ENCODE measurements at regions not wholly inside any gene's neighbourhood (a gene's known extent, or its start where the extent isn't known, plus 50 kb on each side); places are given as distances from the start of the nearest gene placed in this dataset.

DNA sequence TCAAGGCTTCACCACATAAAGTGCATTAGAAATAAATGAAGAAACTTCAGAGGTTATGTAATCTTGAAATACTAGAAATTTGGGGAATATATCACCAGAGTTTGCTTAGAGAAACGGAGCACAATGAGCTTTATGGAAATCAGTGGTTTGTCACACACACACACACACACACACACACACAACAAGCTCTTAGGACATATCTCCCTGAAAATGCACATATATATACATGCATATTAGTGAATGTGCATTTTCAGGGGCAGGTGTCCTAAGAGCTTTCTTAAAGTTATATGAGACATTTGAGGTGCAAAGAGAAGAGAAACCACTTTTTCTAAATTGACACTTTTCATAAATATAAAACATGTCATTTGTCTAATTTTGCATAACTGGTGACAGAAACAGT, 93.7 kb upstream of the CARD18 start:
- DNase-seq (ENCODE audit: low read depth in 2 of 2): no peak

DNA sequence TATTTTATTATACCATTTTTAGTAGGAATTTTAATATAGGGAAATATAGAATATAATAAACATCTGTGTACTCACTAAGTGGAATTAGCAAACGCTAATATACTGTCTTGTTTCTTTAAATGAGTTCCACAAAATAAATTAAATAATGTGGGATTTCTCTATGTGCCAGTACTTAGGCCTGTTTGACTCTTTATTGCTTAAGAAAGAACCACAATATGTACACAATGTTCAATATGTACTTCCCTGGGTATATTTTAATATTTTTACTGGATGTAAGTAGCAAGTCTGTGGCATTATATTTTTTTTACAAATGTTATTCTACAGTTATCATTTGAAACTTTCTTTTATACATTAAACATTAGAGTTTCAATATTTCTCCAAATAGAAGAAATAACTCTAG, 92.5 kb upstream of the CARD18 start:
- no peak for DNase-seq (ENCODE audit: low read depth in 2 of 2)

DNA sequence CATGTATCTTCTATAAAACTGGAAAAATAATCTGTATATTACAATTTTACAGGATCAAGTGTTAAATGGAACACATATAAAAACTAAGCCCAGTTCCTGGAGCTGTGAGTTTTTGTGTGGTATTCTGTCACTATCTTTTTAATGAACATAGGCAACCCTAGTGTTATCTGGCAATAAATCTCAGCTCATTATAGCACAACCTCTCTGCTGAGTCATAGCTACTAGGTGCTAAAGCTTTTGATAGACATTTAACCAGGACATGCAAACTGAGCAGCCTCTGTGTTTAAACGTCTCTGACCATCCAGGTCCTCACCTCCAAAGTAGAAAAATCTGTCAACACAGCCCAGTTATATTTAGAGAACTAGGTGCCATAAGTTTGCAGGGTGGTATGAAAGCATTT, 91.0 kb upstream of the CARD18 start:
- DNase-seq (ENCODE audit: low read depth in 2 of 2): peak; percentile 22 to 24

DNA sequence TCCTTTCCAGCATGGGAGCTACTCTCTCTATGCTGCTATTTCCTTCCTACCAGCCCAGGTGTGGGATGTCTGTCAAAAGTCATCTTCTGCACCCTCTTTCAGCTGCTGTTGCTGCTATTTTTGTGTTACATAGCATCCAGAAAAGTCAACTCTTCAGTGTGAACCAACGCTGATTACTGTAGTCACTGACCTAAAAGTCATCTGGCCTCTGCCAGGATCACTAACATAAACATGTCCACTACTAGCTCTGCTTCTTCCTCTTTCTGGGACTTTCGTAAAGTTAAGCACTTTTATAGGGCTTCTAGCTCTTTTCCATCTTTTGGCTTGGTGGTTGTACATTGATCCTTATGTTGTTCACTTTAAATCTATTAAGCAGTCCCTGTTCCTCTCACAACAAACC, 90.2 kb upstream of the CARD18 start:
- DNase-seq (ENCODE audit: low read depth in 2 of 2): no peak

DNA sequence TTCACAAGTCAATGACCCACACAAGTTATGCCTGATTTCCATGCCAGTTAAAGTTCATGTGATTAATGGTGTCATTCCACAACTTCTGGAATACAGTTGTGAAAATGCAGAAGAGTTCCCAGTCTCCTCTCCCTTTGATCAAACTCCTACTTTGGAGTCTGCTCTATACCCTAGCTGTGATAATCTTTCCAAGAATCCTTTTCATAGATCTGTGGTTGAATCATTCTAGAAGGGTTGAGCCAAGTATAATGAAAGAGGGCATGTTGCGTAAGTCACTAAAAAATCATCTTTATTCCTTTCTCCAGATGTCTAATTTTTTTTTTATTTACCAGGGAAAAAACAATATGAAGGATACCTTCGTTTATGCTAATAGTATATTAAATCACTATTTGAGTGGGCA, 89.7 kb upstream of the CARD18 start:
- no peak for DNase-seq (ENCODE audit: low read depth in 2 of 2)

DNA sequence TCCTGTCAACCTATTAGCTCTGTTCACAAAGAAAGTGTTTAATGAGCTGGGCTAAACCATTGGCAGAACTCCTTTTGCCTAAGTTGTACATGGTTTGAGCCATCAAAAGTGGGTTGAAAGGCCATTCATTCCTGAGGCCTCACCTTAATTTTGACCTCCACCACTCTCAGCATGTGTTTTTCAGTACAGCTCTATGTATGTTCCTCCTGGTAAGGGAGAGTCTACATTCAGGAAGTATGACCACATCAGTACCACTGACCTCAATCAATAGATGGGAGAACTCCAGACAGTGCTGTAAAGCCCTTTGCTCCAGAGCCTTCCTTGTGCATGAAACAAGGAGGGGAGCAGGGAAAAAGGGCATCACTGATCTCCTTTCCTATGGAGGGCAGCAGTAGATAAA, 87.8 kb upstream of the CARD18 start:
- peak in 1 of 2 donors; percentile 18 for DNase-seq (ENCODE audit: low read depth in 2 of 2)

DNA sequence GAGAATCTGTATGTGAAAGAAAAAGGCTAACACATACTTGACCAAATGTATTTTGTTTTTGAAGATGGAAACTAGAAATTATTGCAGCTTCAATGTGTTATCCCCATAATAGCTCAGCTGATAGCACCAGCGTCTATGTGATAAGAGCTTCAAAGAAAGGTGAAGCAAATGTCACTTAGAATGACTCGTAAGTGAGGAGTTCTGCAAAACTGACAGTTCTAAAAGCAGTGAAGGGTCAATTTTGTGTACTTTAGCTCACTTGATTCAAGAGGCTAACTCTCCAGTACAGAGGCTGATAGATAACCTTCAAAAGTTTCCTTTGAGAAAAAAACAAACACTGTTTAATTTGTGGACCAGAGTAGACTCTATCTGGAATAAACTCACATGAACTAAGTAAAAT, 87.2 kb upstream of the CARD18 start:
- no peak for DNase-seq (ENCODE audit: low read depth in 2 of 2)

DNA sequence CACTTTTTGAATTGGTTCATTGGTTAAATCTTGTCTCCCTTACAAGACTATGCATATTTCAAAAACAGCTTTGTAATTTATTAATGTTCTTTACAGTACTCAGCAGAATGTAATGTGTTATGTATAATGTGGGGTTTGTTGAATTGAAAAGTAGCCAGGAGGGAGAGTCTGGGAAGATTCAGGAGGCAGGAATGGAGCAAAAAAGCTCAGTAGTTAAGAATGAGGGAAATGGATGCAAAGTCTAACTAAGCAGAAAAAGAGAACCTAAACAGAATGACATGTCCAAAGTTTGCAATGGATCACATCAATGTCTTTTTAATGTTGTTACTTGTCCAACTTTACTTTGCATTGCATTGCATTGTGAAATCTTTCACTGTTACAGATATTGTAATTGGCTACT, 86.5 kb upstream of the CARD18 start:
- no peak for DNase-seq (ENCODE audit: low read depth in 2 of 2)

DNA sequence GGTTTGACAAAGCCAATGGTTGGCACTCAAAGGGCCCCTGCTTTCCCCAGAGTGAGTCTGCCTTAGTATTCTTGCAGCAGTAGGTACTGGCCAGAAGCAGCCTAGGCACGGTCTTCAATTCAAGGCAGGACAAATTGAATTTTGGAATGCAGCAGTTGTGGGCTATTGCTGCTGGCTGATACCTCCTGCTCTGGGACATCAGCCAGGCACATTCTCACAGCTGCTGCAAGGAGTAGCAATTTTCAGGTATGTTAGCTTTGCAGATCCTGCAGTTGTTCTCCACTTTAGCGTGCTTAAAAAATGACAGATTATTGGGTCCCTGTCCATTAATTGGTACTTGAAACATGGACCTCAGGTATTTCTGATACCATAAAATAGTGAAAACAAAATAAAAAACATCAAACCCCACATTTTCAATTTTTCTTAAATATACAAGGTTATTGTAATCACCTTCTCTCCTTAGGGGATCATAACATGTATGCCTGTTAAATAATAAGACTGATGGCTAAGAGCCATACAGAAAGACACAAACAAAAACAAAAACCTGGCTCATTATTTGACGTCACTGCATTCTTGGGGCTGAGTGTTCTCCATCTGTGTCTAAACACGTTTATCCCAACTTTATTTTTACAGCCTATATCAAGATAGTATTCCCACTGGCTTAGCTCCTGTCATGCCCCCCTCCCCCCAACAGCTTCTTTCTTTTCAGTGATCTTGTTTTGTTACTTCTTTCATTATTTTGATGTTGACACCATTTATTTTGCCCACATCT, 85.1 kb upstream of the CARD18 start:
- DNase-seq (ENCODE audit: low read depth in 2 of 2): no peak

DNA sequence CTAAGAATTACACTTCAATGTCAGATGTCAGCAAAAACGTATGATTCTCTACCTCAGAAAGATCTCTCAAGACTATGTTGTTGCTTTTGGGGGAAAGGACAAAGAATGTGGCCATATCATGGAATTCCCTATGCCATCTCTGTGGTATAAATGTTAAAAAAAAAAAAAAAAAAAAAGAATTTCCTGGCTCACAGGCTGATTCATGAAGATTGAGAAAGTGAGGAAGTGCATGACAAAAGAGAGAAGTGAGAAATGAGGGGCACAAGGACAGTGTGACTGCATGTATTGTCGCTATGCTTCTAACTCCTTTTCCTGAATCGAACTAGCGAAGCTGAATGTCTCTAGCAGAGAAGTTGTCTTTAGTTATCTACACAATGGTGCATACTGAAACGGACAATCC, 80.6 kb upstream of the CARD18 start:
- peak; percentile 17 to 61 for DNase-seq (ENCODE audit: low read depth in 2 of 2)

DNA sequence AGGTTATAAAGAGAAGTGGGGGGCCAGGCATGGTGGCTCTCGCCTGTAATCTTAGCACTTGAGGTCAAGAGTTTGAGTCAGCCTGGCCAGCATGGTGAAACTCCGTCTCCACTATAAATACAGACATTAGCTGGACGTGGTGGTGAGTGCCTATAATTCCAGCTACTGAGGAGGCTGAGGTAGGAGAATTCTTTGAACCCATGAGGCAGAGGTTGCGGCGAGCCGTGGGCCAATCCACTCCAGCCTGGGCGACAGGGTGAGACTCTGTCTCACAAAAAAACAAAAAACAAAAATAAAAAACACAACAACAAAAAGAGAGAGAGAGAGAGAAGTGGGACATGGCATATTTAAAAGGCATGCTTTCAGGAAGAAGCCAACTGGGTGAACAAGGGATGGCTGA, 80.1 kb upstream of the CARD18 start:
- no peak for DNase-seq (ENCODE audit: low read depth in 2 of 2)

DNA sequence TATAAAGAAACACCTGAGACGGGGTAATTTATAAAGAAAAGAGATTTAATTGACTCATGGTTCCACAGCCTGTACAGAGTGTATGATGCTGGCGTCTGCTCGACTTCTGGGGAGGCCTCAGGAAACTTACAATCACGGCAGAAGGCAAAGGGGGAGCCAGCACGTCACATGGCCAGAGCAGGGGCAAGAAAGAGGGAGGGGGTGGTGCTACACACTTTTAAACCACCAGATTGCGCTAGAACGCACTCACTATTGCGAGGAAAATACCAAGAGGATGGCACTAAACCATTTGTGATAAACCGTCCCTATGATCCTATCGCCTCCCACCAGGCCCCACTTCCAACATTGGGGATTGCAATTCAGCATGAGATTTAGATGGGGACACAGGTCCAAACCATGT, 79.7 kb upstream of the CARD18 start:
- no peak for DNase-seq (ENCODE audit: low read depth in 2 of 2)

DNA sequence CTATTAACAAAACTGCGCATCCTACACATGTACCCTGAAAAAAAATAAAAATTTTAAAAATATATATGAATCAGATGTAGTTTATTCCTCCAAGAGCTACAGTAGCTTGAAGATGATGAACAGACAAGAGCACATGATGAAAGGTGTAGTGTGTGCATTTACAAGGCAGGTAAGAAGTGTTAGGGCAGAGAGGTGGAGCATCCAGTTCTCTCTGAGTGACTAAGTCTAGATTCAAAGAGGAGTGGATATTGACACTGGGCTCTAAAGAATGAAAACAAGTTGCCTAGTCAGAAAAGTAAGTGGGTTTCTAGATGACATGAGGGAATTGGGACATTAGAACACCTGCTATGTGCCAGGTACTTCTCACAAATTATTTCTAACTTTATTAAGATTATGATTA, 76.0 kb upstream of the CARD18 start:
- DNase-seq (ENCODE audit: low read depth in 2 of 2): no peak

DNA sequence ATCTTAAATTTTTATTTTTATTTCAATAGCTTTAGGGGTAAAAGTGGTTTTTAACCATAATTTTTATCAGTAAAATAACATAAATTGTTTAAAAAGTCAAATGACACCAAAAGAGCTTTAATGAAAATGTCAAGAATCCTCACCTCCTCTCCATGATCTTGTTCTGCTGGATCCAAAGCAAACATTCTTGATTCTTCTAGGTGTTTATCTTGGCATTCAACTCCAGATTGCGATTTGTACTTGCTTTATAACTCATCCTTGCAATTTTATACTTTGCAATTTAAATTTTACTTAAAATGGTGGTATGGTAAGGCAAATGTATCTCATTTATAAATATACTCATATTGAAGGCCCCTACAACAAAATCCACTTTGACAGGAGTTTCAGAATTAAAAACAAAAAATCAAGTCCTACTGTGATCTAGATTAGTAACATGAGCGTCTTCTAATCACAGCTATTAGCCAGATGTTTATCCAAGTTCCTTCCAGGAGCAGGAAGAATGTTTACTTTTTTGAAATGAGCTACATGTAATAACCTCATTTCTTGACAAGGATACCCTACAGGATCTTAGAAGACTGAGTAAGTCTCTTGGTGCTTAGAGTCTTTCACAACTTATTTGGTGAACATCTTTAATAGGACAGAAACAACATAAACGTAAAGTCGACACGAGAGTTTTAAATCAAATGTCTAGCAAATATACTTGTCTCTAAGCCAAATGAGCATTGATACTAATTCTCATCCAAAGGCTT, 72.4 kb upstream of the CARD18 start:
- peak in 1 of 2 donors; percentile 6 for DNase-seq (ENCODE audit: low read depth in 2 of 2)

DNA sequence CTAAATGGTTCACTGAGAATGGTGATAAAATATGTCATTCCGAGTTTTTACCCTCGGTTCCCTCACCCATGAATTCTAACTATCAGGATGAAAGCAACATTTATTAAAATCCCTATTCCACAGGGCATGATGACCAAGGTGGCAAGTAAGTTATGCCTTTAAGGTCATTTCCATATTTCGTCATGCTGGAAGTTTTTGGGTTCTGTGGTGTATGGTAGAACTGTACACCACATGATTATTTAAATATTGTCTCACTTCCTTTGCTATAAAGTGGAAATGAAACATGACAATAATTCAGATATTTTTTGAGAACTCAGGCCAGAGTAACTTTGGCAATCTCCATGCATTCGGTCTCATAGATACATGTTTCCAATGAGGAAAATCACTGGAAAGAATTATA, 68.5 kb upstream of the CARD18 start:
- no peak for DNase-seq (ENCODE audit: low read depth in 2 of 2)

DNA sequence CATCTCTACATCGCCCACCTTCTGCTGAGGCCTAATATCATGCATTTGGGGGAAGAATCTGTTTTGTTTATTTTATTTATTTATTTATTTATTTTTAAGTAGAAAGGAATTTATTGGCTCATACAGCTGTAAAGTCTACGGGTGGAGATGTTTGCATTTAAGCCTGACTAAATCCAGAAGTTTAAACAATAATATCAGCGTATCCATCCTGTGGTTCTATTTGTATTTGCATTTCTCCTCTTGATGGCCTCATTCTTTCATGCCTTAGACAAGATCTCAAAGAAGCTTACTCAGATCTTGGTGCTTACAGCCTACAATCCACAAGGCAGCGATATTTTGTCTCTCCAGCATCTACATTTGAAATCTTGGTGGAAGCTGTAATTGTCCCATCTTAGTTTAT, 67.1 kb upstream of the CARD18 start:
- DNase-seq (ENCODE audit: low read depth in 2 of 2): no peak

DNA sequence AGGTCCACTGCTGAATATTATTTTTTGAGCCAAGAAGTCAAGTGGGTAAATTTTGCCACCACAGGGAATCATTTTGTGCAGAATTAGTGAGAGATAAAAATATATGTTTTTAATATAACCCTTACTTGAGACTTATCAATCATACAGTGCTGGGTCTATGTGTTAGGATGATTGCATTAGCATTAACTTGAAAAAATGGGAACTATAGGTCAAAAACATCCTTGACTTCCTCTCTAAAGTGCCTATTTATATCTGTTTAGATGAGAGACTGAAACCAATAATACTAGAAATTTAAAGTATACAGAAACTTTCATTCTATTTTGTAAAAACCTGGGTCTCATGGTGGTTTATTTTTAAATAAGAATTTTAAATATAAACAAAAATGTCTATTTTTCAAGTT, 65.1 kb upstream of the CARD18 start:
- DNase-seq (ENCODE audit: low read depth in 2 of 2): no peak

DNA sequence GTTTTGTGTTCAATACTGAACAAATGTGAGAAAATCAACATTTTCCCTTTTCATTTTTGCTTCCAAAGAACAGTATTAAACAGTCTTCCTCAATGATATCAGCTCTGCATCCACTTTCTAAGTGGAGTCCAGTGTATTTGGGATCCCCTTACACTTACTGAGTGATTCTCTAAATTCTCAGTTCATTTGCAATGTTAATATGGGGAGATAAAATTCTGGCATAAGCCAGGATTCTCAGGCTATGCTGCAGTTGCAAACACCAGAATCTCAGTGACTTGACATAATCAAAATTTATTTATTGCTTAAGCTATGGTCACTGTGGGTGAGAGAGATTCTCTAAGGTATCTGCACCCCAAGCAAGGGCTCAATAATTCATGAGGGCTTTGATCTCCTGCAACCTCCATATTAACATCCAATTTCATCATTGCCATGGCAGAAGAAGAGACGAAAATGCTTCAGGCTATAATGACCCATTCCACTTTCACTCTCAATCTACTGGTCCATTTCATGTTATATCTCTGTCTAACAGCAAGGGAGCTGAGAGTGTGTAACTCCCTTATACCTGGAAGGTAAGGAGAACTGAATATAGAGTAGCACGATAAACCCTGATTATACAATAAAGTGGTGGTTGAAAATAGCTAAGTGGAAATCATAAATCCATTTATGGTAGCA, 64.1 kb upstream of the CARD18 start:
- DNase-seq (ENCODE audit: low read depth in 2 of 2): no peak

DNA sequence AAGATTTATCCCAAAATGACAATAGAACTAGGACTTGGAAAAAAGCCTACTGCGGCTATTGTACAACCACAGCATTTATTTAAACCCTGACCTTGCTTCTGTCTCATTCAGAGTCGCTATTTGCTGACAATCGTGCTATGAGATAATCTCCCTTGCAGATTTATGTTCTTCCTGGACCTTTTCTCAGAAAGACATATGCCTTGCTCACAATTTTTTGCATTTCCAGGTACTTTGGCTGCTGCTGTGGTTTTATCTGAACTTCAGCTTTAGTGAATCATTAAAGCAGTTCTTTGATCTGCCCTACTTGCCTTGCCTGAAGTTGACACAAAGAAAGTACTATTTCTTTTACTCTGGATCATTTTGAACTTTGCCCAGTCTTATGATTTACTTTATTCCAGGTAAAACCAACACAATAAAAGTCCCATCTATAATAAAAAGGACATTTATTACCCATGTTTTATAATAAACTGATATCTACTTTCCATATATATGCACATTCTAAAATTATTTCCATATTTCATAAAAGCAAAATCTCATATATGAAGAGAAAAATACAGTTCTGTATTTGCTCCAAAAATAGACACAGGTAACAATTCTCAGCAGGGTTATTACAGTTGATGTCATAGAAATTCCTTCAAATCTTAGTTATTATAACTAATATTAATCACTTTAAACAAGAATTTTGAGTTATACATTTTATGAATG, 63.4 kb upstream of the CARD18 start:
- DNase-seq (ENCODE audit: low read depth in 2 of 2): peak; percentile 14 to 27

DNA sequence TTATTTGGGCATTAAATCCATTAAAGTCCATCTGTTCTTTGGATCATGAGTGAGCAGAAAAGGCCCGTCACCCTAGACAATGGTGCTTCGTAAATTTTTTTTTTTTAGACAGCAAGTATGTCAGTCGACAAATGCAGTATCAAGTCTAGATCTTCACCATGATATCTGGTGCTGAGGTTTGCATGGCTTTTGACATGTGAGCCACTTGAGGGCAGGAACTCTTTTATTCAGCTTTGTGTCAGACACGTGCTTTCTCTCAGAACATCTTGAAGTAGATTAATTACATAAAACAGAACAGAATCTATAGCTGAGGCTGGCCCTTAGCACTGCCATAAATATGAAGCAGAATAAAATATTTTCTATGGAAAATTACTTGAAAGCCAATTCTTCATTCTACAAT, 62.9 kb upstream of the CARD18 start:
- DNase-seq (ENCODE audit: low read depth in 2 of 2): no peak

DNA sequence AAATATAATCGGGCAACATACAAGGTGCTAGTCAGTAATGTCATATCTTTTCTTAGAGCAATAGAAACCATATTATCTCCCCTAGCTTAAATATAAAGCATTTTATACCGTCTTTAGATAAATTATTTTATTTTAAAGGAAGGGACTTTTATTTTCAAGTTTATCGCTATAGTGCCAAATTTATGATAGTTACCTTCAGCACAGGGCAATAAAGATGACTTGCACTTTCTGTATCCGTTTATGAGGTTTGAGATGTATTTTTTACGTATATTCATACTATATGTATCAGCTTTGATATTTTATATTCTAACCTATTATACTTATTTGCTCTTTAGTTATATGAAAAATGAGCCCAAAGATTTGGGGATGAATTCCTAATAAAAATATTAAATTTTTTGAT, 61.6 kb upstream of the CARD18 start:
- DNase-seq (ENCODE audit: low read depth in 2 of 2): no peak
